Stomach (tissue), 4 donors: ENCODE measurements at regions not wholly inside any gene's neighbourhood (a gene's known extent, or its start where the extent isn't known, plus 50 kb on each side); places are given as distances from the start of the nearest gene placed in this dataset.

ENCODE experiments used
- POLR2A ChIP-seq, 4 donors: fragments of 450-650 bp; IDR thresholded peaks; one replicate each; pipeline ENCODE4 v1.6.1; 2016; ENCODE audit warnings: antibody characterized with exemption in 4 of 4, control low read depth in 2 of 4, mild to moderate bottlenecking in 1 of 4, moderate library complexity in 1 of 4
- TF ChIP-seq, protein P1 (sequence below), 7 experiments: fragments of 450-650 bp in 4 of 7; fragments of 200-600 bp in 3 of 7; sonication (generic) in 3 of 7; IDR thresholded peaks; one replicate each; pipeline ENCODE4 v1.5.1; 2016 to 2019; ENCODE audit warnings: antibody characterized with exemption in 7 of 7, control low read depth in 2 of 7, mild to moderate bottlenecking in 1 of 7

DNA sequence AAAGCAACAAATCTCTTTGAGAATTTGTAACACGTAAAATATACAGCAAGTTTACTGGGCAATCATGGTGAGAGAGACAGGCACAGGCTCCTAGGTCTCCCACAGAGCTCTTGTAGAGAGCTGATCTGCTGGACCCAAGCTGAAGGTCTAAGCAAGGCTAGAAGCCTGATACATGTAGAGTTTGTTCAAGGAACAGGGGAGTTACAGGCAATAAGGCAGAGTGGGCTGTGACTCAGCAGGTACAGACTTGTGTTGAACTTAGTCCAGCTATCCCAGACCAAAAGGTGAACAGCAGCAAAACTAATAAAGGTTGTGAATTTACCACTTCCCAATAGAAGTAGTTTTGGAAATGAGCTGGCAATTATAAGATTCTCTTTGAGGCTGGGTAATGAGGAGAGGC lies 273.6 kb downstream of the GRIN2B start:
- TF ChIP-seq, protein P1, sequence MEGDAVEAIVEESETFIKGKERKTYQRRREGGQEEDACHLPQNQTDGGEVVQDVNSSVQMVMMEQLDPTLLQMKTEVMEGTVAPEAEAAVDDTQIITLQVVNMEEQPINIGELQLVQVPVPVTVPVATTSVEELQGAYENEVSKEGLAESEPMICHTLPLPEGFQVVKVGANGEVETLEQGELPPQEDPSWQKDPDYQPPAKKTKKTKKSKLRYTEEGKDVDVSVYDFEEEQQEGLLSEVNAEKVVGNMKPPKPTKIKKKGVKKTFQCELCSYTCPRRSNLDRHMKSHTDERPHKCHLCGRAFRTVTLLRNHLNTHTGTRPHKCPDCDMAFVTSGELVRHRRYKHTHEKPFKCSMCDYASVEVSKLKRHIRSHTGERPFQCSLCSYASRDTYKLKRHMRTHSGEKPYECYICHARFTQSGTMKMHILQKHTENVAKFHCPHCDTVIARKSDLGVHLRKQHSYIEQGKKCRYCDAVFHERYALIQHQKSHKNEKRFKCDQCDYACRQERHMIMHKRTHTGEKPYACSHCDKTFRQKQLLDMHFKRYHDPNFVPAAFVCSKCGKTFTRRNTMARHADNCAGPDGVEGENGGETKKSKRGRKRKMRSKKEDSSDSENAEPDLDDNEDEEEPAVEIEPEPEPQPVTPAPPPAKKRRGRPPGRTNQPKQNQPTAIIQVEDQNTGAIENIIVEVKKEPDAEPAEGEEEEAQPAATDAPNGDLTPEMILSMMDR (IDR thresholded peaks at IDR 0.05), result no peak
- no peak for TF ChIP-seq POLR2A (IDR thresholded peaks at IDR 0.05)
